Endothelial cell of umbilical vein (primary cell): ENCODE measurements at regions not wholly inside any gene's neighbourhood (a gene's known extent, or its start where the extent isn't known, plus 50 kb on each side); places are given as distances from the start of the nearest gene placed in this dataset.

ENCODE experiments used
- CTCF ChIP-seq, 2 donors: IDR thresholded peaks; 1 replicate in 1 of 2; 2 replicates in 1 of 2; pipeline ENCODE4 v1.5.1; 2011; ENCODE audit warnings: low read length in 2 of 2, mild to moderate bottlenecking in 2 of 2, moderate library complexity in 2 of 2, control low read depth in 1 of 2, inconsistent platforms in 1 of 2, low read depth in 1 of 2; ENCODE audit not compliant: insufficient read depth in 1 of 2; ENCODE audit errors: extremely low read depth in 1 of 2
- EZH2 ChIP-seq: IDR thresholded peaks from 2 replicates; pipeline ENCODE4 v1.6.1; 2012; ENCODE audit warnings: borderline replicate concordance, low read depth, mild to moderate bottlenecking, moderate library complexity, low read length, inconsistent platforms; ENCODE audit not compliant: severe bottlenecking
- FOS ChIP-seq: IDR thresholded peaks from 2 replicates; pipeline ENCODE4 v1.6.1; 2011; ENCODE audit warnings: mild to moderate bottlenecking, low read length, moderate library complexity, borderline replicate concordance; ENCODE audit not compliant: insufficient read depth
- JUN ChIP-seq: IDR thresholded peaks from 2 replicates; pipeline ENCODE4 v1.6.1; 2011; ENCODE audit warnings: borderline replicate concordance, low read depth; ENCODE audit not compliant: insufficient read length, insufficient read depth
- POLR2A ChIP-seq: IDR thresholded peaks from 2 replicates; pipeline ENCODE4 v1.6.1; 2012; ENCODE audit warnings: low read depth, mild to moderate bottlenecking, control low read depth, low read length
- POLR2AphosphoS5 ChIP-seq: IDR thresholded peaks from 2 replicates; pipeline ENCODE4 v1.6.1; 2012; ENCODE audit warnings: low read depth, mild to moderate bottlenecking, control low read depth, low read length, moderate library complexity; ENCODE audit not compliant: insufficient read depth
- TF ChIP-seq, protein P1 (sequence below): IDR thresholded peaks from 2 replicates; pipeline ENCODE4 v1.6.1; 2011; ENCODE audit not compliant: insufficient read depth, insufficient read length

DNA sequence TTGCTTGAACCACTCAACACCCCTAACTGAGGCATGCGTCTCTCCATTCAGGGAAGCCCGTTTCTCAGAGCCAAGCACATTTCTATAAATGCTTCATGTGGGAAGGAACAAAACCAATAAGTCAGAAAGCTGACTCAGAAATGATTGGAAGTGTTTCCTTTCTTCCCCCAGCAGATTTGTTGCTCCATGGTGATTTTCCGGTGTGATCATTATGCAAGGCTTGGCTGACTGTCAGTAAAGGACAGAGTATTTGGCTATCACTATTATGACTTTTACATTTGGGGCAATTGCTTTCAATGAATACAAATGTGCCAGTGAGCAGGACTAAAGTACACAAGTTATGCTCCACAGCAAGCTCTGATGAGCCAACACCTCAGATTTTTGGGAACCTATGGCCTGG is 53.3 kb upstream of the ZC3H11B start:
- TF ChIP-seq POLR2AphosphoS5 (no peak), CTCF (IDR thresholded peaks at IDR 0.05; ENCODE audit: extremely low read depth in 1 of 2, insufficient read depth in 1 of 2, low read depth in 1 of 2, low read length in 2 of 2) (no peak), FOS (no peak), POLR2A (no peak), EZH2 (no peak), JUN (no peak)
- TF ChIP-seq, protein P1, sequence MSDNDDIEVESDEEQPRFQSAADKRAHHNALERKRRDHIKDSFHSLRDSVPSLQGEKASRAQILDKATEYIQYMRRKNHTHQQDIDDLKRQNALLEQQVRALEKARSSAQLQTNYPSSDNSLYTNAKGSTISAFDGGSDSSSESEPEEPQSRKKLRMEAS: no peak
